ENCODE measurements at regions not wholly inside any gene's neighbourhood (a gene's known extent, or its start where the extent isn't known, plus 50 kb on each side); places are given as distances from the start of the nearest gene placed in this dataset.

- no peak overlapping the region for H2AFZ ChIP-seq (ENCODE audit: low read length)
- intact Hi-C loops (cut with micrococcal nuclease; ENCODE audit: unreplicated experiment) (no loop called here), in situ Hi-C loops (cut with HindIII; ENCODE audit: extremely low pct_ligation_motif_present, low pct_unique_long_range_greater_than_20kb) (no loop called here)
- H3K9me3 ChIP-seq (ENCODE audit: low read length): no peaks in the 10 kb centered on the region
- DNase-seq (ENCODE audit: low spot score) (no peak), FAIRE-seq (no peak), ATAC-seq (no peak)
- WGBS (ENCODE audit: low lambda C conversion rate): 26% methylated on average over 2 of the region's 4 CpGs
- H3K4me2 ChIP-seq (ENCODE audit: low read depth, low read length): no peak overlapping the region
- TF ChIP-seq ZNF367 (CRISPR knock-in tag; IDR thresholded peaks at IDR 0.05; ENCODE audit: borderline replicate concordance) (no peak), ERF (CRISPR knock-in tag; IDR thresholded peaks at IDR 0.05) (no peak), GPBP1L1 (CRISPR knock-in tag; IDR thresholded peaks at IDR 0.05) (no peak), ZHX2 (IDR thresholded peaks at IDR 0.05; ENCODE audit: low read depth) (no peak), ZHX2 (CRISPR knock-in tag; IDR thresholded peaks at IDR 0.05; ENCODE audit: borderline replicate concordance) (no peak), HCFC1 (IDR thresholded peaks at IDR 0.05; ENCODE audit: low read depth, low read length) (no peak), SP5 (CRISPR knock-in tag; IDR thresholded peaks at IDR 0.05; ENCODE audit: borderline replicate concordance, low read depth) (no peak), LRRFIP1 (CRISPR knock-in tag; conservative IDR thresholded peaks at IDR 0.05) (no peak), NPAS2 (CRISPR knock-in tag; IDR thresholded peaks at IDR 0.05; ENCODE audit: borderline replicate concordance) (no peak)
- H3K36me3 ChIP-seq (replicated peaks in 1 of 2; ENCODE audit: control insufficient read depth in 1 of 2, insufficient read depth in 2 of 2, low read length in 2 of 2): no peaks in the 10 kb centered on the region
- no peak overlapping the region for H3K4me3 ChIP-seq (replicated peaks in 1 of 3; ENCODE audit: insufficient read depth in 1 of 3, low read depth in 2 of 3, low read length in 3 of 3)
- H3K9ac ChIP-seq (ENCODE audit: insufficient read depth, low read depth, low read length): no peak overlapping the region
- peaks cover 1 to 4% of the 10 kb centered on the region in 2 experiments; a peak in 2 of 5 replicates for H3K27me3 ChIP-seq (ENCODE audit: control insufficient read depth in 1 of 2, insufficient read depth in 2 of 2, low read length in 2 of 2)
- no peaks in the 10 kb centered on the region for H3K4me1 ChIP-seq (ENCODE audit: insufficient read depth, low read length)
- no TSS peak for BruUV-seq (replicated peaks)
- POLR2A ChIA-PET: no interaction called here
- H4K20me1 ChIP-seq (ENCODE audit: insufficient read depth, low read length): no peaks in the 10 kb centered on the region
- no peak overlapping the region for H3K27ac ChIP-seq (ENCODE audit: extremely low read length, insufficient read depth, low read length)
- H3K79me2 ChIP-seq (ENCODE audit: insufficient read depth, low read length): no peaks in the 10 kb centered on the region
- CTCF ChIA-PET (ENCODE audit: low intra/inter-chr PET ratio, low total read pairs): no interaction called here
Measured at GRCh38 chr17:34840750-34841149, 120.5 kb downstream of the CCT6B start.
